Activated CD8-positive, alpha-beta memory T cell treated with anti-CD3 and anti-CD28 coated beads, Interleukin-2, amount 50 U/mL, for 24 hours (primary cell): ENCODE measurements at regions not wholly inside any gene's neighbourhood (a gene's known extent, or its start where the extent isn't known, plus 50 kb on each side); places are given as distances from the start of the nearest gene placed in this dataset.

ENCODE experiments used
- DNase-seq: peaks from one replicate; pipeline ENCODE4 v3.0.0-alpha.2; 2020; ENCODE audit errors: extremely low read depth

- no peak for DNase-seq
Measured at GRCh38 chr7:34275624-34276023, 370.3 kb downstream of the BMPER start.

DNA sequence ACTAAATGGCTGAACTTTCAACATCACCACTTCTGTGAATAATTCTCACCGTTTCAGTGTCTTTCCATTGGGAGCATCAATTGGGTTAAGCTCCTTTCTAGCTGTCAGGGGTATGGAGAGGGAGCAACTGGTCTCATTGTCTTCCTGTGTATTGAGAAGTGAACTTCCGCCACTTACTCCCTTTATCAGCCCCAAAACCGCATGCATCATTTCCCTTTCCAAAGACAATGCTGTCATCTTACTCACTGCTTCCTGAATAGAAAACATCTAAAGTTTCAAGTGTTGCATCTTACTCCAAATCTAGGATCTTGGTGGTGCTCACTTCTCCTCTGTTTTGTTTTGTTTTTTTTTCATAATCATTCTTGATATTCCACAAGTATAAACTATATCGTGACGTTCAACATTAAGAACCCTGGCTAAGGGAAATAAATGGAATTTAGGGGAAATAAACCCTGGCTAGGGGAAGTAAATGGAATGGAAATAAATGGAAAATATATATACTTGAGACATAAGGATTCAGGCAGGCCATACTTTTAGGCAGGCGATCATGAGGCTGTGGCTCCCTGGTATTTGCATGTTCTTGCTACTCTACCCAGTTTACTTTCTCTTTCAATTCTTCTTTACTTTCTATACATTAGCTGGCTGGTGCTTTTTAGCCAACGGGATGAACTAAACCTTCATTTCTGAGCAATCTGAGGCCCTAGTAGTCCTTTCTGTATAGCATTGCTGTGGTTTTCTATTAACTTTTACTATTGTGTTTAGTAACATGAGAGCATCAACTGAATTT, 371.9 kb downstream of the BMPER start:
- no peak for DNase-seq

GRCh38 chr7:34277803-34278199, 372.5 kb downstream of the BMPER start:
- no peak for DNase-seq

- no peak for DNase-seq
Measured at GRCh38 chr7:34281260-34281659, 375.9 kb downstream of the BMPER start.

DNA sequence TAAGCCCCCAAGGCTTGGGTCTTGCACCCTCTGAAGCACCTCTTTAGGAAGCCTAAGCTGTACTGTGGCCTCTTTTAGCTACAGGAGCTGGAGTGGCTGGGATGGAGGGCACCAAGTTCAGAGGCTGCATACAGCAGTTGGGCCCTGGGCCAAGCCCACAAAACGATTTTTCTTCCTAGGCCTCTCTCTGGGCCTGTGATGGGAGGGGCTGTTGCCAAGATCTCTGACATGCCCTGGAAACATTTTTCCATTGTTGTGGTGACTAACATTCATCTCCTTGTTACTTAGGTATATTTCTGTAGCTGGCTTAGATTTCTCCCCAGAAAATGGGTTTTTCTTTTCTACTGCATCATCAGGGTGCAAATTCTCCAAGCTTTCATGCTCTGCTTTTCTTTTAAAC, 375.7 kb upstream of the NPSR1 start:
- DNase-seq, result no peak

DNA sequence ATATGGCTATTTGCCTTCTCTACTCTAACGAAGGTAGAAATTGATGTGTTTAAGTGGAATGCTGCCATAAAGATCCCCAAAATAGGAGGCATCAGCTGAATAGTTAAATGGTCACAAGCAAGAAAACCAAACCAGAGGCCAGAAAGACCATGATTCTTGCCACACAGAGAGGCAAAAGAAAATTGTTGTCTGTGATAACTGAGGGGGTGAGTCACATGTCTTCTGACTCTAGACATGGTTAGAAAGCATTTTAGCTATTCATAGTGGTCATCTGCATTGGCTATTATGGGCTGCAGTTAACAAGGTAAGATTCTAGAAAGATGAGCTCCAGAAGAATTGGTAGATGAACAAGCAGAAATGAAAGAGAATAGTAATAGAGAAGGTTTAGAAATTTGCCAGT, 361.4 kb upstream of the NPSR1 start:
- DNase-seq, result no peak

DNA sequence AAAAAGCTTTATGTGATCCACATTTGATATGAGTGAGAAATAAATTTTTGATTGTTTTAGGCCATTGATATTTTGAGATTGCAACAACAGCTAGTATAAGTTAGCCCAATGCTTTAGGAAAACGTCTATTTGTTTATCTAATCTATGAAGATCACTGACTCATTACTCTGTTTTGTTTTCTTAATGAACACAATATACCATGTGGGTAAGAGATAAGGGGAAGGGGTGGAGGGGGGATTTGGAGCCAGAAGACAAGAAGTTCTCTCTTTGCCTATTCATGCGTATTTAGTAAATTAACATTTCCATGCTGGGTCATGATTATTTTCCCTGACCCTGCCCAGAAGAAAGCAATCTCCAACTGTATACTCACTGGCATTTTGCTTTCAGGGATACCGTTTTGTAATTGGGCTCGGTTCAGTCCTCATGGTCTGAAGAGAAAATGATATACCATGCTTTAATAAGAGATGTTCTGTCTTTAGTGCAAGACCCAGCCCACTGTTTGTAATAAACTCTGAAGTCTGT, 359.5 kb upstream of the NPSR1 start:
- DNase-seq, result no peak

DNA sequence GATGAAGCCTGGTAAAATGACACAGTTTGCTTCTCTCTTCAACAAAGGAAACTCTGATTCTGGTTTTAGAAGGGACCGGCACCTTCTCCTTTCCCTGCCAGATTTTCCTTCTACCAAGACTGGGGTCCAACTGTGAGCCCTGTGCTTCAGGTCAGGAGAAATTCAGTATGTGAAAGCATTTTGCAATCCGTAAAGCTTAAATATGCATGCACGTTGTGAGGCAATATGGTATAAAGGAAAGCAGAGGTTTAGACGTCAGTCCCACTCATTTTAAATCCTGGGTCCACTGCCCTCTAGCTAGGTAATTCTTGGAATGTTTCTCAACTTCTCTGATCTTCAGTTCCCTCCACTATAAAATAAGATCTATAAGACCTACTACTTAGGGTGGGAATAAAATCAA, 359.0 kb upstream of the NPSR1 start:
- DNase-seq, result no peak

DNA sequence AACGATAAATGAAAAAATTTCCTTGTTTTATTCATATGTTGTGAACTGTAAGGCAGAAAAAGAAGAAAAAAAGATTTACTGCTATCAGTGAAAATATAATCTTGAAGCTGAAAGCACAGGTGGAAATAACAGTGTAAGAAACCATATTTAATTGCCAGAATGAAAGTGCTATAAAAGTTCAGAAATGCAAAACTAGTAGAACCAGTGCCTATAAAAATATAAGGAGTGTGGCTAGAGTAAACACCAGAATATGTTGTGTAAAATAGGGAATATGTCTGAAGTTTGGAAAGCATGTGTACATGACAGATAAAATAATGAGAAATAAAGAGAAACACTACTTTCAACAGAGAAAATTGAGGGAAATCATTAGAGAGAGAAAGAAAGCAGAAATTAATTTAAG, 350.5 kb upstream of the NPSR1 start:
- DNase-seq, result no peak

DNA sequence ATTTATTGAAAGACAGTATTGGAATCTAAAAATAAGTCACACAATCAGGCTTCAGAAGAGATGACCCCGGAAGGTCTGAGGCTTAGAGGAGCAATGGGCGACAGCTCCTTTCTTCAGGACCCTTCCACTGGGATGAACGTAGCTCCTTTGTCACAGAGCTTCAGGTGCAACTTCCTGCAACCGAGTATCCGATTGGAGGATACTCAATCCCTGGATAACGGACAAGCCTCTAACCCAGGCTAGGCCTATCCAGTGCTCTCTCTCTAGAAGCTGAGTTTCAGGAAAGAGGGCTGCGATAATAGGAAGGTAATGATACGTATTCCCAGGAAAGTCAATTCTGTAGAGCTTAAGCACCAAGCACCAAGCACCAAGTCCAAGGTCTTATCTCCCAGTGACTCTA, 349.4 kb upstream of the NPSR1 start:
- no peak for DNase-seq

GRCh38 chr7:34309116-34309515, 348.9 kb upstream of the NPSR1 start:
- DNase-seq, result no peak

DNA sequence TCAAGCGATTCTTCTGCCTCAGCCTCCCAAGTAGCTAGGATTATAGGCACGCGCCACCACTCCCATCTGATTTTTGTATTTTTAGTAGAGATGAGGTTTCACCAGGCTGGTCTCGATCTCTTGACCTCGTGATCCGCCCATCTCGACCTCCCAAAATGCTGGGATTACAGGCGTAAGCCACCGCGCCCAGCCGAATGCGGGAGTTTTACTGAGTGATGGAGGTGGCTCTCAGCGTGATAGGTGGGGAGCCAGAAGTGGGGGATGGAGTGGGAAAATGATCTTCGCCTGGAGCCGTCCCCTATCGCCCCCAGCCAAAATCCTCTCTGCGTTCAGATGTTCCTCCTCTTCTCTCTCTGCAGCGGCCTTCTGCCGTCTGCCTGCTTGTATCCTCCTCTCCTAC, 348.4 kb upstream of the NPSR1 start:
- DNase-seq, result no peak

- DNase-seq, result no peak
Measured at GRCh38 chr7:34311591-34311990, 346.4 kb upstream of the NPSR1 start.

DNA sequence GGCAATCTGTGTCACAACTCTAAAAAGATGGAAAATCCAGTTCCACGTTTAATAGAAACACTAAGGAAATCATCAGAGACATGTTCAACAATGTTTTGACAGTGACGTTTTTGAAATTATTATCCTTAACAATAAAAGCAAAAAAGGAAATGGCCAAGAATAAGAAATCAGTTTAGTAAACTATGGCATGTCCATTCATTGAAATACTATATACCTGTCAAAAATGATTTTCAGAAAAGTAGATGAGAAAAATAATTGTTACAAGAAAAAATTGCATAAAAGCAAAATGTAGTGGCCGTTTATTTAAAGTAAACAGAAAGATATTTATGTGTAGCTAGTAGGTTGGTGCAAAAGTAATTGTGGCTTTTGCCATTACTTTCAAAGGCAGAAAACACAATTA, 345.4 kb upstream of the NPSR1 start:
- no peak for DNase-seq

DNA sequence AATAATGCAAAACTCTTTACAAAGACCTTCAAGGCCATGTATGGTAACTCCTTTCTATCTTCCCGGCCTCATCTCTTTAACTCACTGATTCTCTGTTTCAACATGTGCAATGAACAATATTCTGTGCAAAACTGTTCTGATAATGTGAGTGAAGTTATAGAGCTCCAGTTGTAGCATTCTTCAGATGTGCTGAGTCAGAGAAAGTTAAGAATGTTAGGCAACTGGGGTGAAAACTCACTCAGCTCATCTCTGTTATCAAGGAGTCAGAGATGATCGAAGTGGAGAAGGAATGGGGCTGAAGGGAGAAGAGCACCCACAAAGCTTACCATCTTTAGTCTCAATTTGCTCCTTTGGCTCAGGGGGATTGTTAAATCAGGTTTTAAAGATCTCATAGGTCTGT, 344.7 kb upstream of the NPSR1 start:
- no peak for DNase-seq

- no peak for DNase-seq
Measured at GRCh38 chr7:34315032-34315431, 343.0 kb upstream of the NPSR1 start.

- DNase-seq, result no peak
Measured at GRCh38 chr7:34317039-34317438, 341.0 kb upstream of the NPSR1 start.

DNA sequence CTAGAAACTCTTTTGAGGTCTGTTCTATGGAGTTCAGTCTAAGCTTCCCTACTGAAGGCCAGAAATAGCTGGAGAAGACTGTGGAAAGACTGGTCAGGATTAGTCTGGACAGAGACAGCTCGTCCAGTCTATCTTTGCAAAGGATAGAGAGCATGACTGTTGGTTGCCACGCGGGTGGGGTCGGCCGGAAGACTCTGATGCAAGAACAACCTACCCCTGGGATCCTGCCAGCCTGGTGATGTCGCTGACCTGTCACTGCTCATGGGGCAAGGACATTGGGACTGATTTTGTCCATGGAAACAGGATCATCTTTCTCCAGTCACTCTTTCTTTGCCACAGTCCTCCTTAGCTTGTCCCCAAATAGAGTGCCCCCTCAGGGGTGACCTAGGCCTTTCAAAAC, 337.6 kb upstream of the NPSR1 start:
- no peak for DNase-seq

GRCh38 chr7:34320926-34321661, 336.9 kb upstream of the NPSR1 start:
- peak; percentile 2 for DNase-seq

DNA sequence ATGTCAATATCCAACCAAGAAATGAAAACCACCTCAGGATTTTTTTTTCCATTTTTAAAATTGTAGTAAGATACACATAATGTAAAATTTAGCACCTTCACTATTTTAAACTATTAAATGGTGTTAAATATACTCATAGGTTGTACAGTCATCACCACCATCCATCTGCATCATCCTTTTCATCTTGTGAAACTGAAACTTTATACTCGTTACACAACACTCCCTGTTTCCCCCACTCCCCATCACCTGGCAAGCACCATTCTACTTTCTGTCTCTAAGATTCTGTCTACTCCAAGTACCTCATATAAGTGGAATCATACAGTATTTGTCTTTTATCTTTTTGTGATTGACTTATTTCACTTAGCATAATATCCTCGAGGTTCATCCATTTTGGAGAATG, 335.2 kb upstream of the NPSR1 start:
- DNase-seq, result no peak

DNA sequence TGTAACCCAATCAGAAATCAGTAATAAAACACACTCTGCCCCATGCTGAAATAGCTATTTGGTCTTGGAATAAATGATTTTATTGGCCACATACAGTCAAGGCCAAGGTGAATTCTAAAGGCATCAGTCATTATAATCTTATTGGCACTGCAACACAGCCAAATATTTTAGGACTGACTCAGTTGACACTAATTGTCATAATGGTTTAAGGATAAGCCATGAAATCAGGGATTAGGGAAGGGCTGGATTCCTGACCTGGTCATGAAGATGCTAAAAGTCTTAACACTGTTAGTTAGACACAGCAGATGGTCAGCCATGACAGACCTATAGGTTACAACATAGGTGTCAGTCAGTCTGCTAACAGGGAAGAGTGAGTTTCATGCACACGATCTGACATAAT, 330.3 kb upstream of the NPSR1 start:
- no peak for DNase-seq

DNA sequence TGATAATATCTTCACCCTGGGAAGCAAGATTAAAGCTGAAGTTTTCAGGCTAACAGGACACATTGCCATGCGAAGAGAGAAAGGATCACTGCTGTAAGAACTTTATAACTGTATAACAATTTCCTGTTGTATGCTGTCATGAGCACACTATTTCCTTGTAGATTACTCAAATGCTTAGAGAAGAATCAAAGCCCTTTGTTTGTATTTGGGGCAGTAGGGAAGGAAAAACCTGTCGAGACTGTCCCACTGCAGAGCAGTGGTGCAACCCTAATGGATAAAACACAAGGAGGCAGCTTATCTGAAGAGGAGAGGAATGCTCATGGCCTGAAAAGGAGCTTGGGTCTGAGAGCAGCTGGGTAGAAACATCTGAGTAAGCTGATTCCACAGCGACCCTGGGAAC, 327.7 kb upstream of the NPSR1 start:
- no peak for DNase-seq

GRCh38 chr7:34331102-34331501, 326.9 kb upstream of the NPSR1 start:
- no peak for DNase-seq
